Stimulated activated CD4-positive, alpha-beta T cell treated with anti-CD3 and anti-CD28 coated beads, Interleukin-15, amount 100 ng/mL, for 48 hours (primary cell): ENCODE measurements at regions not wholly inside any gene's neighbourhood (a gene's known extent, or its start where the extent isn't known, plus 50 kb on each side); places are given as distances from the start of the nearest gene placed in this dataset.
"Not testable (repeated sequence)": the region's sequence is repeated elsewhere in the genome, so short reads cannot be mapped to it uniquely, and the experiment has no call there.

Experiments
- DNase-seq, 2 donors: peaks; one replicate each; pipeline ENCODE4 v3.0.0-alpha.2; 2020; ENCODE audit warnings: low read depth in 2 of 2

DNA sequence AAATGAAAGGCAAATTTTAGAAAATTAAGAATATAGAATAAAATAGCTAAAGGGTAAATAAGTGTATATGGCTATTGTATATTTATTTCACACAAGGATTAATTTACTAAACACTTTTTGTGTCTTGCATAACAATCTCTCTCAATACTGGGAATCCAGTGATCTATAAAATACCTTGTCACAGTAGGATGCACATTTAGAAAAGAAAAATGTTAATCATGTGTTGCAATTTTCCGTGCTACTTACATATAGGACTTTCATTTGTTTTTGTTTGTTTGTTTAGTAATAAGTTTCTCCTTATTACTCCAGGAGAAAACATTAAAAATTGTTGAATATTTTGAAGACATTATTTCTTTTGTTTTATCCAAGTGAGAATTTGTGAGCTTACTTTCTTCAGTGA lies 1533.3 kb downstream of the SLITRK5 start:
- no peak for DNase-seq

DNA sequence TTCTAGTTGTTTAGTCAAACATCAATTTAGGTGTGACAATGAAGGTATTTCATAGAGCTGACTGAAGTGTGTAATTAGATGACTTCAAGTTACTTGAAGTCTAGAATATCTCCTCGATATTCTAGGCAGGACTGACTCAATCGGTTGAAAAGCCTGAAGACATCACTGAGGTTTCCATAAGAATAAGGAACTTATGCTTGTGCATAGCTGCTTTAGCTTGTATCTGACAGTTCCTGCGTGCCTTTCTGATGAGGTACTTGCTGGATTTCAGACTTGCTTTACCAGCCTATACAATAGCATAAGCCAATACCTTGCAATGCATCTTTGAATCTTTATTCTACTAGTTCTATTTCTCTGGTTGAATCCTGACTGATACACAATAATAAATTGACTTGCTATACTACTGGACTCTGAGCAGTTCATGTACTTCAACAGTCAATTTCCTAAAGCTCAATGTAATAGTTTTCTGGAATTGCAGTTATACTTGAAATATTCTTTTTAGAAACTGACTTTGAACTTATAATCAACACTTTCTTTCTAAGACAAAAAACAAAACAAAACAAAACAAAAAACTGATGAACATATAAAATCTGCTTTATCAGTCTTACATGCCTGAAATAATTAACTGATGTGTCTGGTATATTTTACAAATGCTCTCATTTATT lies 1534.8 kb downstream of the SLITRK5 start:
- no peak for DNase-seq

DNA sequence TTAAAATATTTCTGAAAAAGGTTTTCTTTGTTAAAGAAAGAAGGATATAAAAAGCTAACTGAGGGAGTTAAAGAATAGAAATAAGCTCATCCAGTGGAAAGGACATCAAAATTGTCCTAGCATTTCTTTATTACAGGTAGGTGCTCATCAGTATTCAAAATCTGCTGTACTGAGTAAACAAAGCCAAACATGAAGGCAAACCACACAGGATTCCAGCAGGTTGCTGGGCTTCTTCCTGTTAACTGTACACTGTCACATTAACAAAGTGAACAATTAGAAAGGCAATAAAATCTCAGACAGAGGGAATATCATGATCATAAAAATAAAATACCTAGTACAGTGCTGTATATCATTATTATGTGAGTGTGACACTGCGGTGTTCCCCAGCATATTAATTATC lies 1541.0 kb downstream of the SLITRK5 start:
- no peak for DNase-seq

DNA sequence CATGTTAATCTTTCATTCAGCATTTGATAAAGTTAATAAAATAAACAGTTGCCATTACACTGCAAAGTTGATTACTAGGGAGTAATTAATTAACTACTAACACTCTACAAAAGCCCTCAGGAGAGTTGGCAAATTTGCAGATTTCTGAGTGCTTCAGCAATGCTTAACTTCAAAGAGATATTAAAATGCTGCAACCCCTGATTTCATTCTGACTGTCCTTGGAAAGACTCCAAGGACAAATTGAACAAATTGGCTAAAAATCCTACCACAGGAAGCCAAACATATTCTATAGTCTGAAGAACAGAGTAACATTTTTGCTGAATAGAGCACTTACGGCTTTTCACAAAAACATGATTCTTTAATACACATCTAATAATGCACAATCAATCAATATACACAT lies 1543.0 kb downstream of the SLITRK5 start:
- DNase-seq = no peak

DNA sequence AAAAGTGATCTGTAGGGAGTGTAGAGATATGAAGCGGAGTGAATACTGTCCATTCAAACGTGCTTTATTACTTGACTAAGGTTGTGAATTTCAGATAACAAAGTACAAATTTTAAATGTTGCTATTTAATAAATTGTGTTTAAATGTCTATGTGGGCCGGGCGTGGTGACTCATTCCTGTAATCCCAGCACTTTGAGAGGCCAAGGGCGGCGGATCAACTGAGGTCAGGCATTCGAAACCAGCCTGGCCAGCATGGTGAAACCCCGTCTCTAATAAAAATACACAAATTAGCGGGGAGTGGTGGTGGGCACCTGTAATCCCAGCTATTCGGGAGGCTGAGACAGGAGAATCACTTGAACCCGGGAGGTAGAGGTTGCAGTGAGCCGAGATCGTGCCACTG lies 1544.1 kb downstream of the SLITRK5 start:
- not testable (repeated sequence) for DNase-seq

DNA sequence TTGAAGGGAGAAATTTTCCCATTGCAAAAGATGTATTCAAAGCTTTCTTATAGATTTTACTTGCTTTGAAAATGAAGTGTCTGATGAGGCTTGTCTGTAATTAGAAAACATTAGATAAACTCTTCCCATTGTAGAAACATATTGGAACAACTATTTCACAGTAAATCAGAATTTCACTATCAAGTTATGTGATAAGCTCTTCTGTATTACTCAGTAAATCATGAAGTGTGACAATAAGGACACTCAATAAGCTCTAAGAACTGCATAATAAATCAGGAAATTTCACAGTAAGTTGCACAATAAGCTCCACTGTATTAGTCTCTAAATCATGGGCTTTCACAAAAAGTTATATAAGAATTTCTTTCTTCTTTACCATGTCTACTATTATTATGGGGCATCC lies 1546.6 kb downstream of the SLITRK5 start:
- no peak for DNase-seq

DNA sequence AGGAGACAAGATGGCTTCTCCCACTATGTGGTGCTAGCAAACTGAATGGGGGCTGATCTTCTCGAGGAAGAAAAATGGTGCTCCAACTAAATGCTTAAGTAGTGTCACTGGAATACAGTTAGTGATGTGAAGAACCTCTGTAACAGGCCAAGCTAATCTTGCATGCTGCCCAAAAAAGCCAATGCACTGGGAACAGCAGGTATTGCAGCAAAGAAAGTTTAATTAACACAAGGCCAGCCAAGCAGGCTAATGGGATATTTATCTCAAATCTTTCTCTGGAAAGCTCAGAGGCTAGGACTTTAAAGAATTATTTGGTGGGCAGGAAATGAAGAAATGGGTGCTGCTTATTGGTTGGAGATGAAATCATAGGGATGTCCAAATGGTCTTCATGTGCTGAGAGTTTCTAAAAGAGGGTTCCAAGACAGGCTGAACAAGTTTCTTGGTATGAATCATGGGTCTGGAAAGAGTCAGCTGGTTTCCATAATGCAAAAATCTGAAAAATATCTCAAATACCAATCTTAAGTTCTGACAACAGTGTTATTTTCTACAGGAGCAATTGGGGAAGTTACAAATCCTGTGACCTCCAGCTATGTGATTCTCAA lies 1550.5 kb downstream of the SLITRK5 start:
- DNase-seq = no peak

DNA sequence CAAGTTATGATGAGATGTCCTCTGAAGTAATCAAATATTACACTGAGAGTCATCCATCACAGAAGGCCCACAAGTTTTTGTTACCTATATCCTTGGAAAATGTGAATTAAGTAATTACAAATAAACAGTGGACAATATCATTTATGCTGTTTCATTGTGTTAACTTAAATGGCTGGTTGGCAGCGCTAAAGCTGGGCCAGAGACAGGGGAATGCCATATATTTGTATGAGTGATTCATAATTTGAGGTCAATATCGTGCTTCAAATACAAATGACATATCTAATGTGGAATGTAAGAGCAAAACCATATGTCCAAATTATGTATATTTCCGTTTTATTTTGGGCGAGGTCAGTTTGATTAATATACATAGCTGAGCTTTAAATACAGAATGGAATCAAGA lies 1556.2 kb downstream of the SLITRK5 start:
- DNase-seq = no peak

DNA sequence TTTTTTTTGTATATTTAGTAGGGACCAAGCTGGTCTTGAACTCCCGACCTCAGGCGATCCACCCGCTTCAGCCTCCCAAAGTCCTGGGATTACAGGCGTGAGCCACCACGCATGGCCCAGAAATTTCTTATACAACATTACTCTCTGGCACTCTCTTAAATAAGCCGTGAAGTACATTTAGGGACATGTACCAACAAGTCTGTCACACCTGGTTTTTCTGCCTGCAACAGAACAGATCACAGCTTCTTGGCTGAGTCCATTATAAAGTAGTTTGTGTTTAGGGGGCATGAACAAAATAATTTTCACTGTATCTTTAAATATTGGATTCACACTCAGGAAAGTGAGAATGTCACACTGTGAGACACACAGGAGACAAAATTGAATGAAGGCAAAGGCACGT lies 1567.3 kb downstream of the SLITRK5 start:
- no peak for DNase-seq

DNA sequence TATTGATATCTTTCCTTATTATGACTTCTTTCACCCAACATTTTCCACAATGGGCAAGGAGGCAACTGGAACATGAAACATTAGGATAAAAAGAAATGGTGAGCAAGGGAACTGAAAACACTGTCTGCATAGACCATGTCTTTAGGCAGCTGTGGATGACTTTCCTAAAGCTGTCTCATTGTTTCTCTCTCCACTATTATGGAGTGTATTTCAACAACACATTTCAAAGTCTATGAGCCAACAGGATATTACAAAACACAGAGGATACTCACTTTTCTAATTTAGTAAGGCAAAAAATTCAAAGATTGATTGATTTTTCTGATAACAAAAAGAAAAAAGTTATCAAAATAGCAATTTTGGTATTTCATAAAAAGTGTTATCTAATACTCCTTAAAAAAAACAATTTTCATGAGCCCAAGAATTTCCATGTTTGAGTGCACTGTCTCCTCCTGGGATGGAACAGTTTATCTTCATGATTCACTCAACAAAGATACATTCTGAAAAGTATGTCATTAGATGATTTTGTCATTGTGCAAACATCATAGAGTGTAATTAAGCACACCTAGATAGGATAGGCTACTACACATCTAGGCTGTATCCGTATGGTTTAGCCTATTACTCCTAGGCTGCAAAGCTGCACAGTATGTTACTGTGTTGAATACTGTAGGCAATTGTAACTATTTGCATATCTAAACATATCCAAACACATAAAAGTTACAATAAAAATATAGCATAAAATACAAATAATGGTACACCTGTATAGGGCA lies 1568.4 kb downstream of the SLITRK5 start:
- no peak for DNase-seq

DNA sequence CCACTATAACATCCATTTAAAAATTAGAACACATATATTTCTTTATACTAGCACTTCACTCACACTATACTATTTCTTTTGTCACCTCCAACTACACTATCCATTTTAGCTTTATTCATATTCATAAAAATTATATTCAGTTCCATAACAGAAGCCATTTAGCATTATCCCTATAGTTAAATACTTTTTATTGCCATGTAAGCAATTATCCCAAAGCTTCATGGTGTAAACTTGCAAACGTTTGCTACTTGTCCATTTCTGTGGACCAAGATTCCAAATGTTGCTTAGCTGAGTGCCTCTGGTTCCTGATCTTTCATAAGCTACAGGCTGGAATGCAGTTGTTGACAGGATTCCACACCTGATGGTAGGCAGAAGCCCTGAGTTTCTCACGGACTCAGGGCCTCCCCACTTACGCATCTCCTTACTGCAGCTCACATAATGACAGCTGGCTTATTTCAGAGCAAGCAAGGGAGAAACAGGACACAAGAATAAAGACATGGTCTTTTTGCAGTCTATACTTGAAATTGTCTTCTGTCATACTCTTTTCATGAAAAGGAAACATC lies 1584.8 kb downstream of the SLITRK5 start:
- no peak for DNase-seq

DNA sequence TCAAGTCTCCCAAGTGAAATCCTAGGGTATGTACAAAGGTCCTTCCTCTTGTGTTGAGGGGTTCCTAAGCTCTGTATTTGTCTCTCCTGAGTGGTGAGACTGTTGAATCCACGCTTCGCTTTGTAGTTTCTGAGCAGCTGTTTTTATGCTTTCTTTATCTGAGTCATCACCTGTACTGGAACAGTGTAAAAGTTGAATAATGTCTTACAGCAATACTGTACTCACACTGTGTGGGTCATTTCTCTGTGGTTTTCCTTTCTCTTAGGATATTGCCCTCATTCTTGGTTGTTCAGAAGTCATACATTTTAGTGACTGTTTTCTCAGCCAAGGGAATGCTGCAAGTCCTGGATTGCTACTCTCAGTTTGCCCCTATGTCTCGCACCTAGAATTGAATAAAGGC lies 1596.6 kb downstream of the SLITRK5 start:
- DNase-seq = no peak

DNA sequence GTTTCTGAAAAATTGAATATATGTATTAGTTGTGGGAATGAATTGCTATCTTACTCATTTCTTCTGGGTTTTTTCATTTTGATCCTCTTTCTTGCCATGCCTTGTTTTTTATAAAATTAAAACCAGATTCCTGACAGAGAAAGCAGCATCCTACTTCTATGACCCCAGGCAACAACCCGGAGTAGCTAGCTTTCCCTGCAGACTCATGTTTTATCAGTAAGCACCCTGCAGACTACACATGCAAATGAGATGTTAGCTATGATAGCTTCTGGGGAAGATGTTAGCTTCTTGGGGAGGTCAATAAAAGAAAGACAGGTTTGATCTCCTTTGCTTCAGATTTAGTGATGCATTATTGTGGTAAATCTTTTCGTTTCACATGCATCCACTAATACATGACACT lies 1598.6 kb downstream of the SLITRK5 start:
- no peak for DNase-seq

DNA sequence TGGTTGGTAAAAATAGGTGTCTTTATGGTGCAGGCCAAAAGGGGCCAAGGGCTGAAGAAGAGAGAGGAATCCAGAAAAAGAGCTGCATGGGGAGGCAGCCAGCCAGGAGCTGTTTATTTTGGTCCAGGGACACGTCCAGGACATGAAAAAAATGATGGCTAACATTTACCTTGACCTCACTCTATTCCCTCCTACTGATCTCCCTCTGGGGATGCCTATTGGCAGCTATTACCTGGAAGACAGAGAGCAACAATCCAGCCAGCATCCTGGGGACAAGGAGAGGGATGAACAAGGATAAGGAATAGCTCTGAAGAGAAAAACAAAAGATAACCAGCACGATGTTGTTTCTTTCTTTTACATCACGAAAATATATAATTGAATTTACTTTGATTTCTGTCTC lies 1599.6 kb downstream of the SLITRK5 start:
- no peak for DNase-seq

DNA sequence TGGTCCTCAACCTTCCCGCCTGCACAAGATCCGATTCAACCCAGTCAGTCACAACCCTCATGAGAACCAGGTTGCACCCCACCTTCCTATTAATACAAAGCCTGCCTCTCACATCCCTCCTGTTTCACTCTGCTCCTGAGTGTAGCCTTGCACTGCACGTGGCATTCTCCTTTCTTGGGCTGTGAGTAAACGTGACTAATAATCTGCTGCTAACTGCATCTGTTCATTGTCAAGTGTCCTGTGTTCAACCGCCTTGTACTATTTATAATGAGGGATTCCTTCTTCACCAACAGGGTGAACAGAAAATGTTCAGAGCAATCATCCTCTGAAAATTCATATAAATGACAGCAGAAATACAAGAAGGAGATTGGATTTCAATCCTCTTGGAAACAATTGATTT lies 1608.2 kb downstream of the SLITRK5 start:
- DNase-seq = no peak

DNA sequence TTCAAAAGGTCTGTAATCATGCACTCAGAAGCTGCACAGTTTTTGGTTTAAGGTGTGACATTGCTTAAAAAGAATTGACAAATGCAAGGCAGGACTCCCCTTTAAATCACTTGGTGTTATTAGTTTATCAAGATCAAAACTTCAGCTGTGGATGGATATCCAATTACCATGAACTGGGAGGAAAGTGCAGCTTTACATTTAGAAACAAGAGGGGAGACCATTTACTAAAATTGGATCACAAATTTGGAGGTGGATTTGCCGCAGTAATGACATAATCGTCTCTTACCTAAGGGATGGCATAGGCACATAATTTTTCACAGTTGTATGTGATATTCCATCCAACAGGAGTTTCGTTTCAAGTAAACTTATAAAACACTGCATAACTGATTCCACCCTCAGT lies 1610.2 kb downstream of the SLITRK5 start:
- no peak for DNase-seq

DNA sequence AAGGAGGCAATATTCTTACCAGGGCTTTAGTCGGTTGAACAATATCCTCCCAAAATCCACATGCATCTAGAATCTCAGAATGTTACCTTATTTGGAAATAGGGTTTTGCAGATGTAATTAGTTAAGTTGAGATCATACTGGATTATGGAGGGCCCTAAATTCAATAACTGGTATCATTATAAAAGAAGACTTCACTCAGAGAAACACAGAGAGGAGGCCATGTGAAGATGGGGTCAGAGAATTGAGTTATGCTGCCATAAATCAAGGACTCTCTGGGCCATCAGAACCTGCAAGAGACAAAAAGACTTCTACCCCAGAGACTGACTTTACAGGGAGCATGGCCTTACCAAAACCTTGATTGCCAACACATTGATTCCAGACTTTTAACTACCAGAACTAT lies 1611.1 kb downstream of the SLITRK5 start:
- no peak for DNase-seq

DNA sequence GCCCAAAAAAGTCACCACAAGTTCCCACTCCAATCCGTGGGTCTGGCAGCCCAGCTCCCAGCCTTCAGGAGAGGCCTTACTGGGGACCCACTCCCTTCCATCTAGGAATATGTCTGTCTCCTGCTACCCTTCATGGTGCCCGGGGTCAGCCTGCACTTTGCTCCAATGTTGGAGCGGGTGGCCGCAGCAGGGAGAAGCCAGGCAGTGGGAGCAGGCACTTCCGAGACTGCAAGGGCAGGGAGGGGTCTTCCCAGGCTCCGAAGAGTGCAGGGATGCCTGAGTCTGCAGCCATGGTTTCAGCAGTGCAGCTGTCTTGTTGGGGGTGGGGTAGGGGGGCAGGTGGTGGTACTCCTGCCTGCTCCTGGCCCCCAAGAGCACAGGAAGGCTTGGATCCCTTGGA lies 1616.2 kb downstream of the SLITRK5 start:
- DNase-seq = no peak

DNA sequence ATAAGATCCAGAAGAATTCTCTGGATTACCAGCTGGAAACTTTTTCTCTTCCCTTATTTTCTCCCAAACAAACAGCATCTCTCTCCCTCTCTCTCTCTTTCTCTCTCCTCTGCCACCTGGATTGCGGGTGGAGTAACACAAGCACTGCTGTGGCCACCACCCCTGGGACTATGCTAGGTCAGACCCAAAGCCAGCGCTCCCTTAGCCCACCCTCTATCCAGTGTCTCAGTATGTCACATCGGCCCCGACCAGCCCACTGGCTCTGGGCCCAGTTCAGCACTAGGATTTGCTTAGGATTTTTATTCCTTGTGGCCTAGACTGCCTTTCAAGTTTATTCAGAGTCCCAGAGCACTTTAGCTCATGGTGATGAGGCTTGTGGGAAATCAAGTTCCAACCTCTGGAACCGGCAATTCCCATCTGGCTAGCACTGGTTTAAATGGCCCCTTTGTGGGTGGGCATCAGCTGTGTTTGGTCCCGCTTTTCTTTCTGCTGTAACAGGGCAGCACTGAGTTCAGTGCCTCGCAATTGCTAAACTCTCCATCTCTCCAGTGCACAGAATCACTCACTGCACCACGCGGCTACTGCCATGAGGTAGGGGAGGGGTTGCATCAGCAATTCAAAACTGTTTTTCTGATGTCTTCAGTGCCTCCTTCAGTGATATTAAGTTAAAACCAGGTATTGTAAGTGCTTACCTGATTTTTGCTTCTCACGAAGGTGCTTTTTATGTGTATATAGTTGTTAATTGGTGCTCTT lies 1623.1 kb downstream of the SLITRK5 start:
- no peak for DNase-seq

DNA sequence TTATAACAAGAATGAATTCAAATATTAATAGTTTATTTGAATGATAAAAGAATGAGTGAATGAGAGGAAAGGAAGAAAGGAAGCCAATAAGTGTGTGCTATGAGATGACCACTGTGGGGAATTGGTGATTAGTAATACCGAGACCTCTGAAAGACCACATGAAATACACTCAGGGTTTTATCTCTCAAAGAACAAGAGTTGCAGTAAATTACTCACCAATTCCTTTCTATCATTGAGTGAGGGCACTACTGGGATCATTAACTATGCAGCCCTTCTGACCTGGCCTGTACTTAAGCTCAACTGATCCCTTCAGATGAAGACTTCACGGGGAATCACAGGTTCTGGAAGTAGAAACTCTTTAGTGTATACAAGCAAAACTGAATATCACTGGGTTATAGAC lies 1636.1 kb downstream of the SLITRK5 start:
- no peak for DNase-seq

DNA sequence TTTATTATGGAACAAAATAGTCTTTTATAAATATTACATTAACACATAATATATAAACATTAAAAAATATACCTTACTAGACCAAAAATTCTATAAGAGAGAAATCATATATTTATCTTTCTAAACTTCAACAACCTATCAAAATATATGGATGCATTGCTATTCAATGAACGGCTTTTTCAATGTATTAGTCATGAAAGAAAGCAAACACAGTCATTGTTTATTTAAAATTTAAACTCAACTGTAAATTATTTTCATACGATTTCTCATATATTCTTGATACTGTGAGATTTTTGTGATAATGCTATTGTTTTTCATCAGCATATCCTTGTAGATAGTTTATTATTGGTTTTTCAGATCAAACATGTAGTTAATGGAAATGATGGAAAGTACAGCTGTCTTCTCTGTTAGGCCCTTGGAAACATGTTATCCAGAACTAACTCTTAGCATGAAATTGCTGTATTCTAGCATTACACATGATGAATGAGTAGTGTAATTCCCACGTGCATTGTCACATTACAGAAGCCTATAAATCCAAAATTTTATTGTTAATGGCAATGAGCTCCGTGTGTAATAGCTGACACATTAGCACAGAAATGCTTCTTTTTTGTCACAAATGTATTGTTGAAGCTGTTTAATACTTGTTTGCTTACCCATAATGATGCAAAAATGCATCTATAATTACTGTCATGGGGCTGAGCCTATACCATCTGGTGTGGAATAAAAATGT lies 1639.9 kb downstream of the SLITRK5 start:
- DNase-seq = no peak

DNA sequence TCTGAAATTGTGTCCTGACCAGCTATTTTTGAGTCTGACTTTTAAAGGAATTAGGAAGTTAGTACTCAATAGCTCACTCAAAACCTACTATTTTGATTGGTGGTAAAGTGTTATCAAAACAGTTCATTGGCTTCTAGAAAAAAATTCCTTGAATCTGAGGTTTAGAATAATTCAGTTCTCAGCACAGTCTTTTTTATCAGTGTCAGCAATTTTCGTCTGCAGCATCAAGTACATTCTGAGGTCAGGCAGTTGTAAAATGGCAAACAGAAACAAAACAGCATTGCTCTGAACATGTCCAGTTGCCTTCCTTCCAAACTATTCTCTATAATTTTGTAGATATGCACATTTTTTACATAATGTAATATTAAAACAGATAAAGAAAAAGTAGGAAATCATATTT lies 1644.1 kb downstream of the SLITRK5 start:
- no peak for DNase-seq
